Ovary (tissue), 7 donors: ENCODE measurements at regions not wholly inside any gene's neighbourhood (a gene's known extent, or its start where the extent isn't known, plus 50 kb on each side); places are given as distances from the start of the nearest gene placed in this dataset.

Experiments
- DNase-seq, 5 donors: peaks; one replicate each; pipeline ENCODE4 v3.0.0-alpha.2; 2019 to 2020
- H3K27ac ChIP-seq, 2 donors: fragments of 200-600 bp; one replicate each; pipeline versions ENCODE4 v1.5.1 to v1.8.0; 2019 to 2022
- H3K27me3 ChIP-seq: fragments of 200-600 bp; one replicate; pipeline ENCODE4 v1.8.0; 2022
- H3K36me3 ChIP-seq: fragments of 200-600 bp; sonication (generic); one replicate; pipeline ENCODE4 v1.5.1; 2019
- H3K4me1 ChIP-seq: one replicate; pipeline ENCODE4 v1.8.1; 2013; ENCODE audit warnings: mild to moderate bottlenecking, moderate library complexity; ENCODE audit not compliant: insufficient read depth
- H3K4me3 ChIP-seq: fragments of 200-600 bp; sonication (generic); one replicate; pipeline ENCODE4 v1.5.1; 2017
- H3K9me3 ChIP-seq, 2 donors: fragments of 200-600 bp in 1 of 2; sonication (generic) in 1 of 2; one replicate each; pipeline versions ENCODE4 v1.5.1 to v1.8.1; 2013 to 2019; ENCODE audit warnings: mild to moderate bottlenecking in 1 of 2, moderate library complexity in 1 of 2
- EP300 ChIP-seq: sonication (generic); formaldehyde crosslinking; IDR thresholded peaks from one replicate; pipeline ENCODE4 v1.6.1; 2017; ENCODE audit warnings: antibody characterized with exemption
- POLR2A ChIP-seq: fragments of 450-650 bp; IDR thresholded peaks from one replicate; pipeline ENCODE4 v1.6.1; 2017; ENCODE audit warnings: antibody characterized with exemption, mild to moderate bottlenecking, moderate library complexity
- WGBS, 3 donors: extraction: QIAGEN DNeasy Blood & Tissue Kit in 1 of 3; methylation state at CpG; one replicate each; pipeline versions ENCODE4 v1.1.5 to v1.1.7; 2013 to 2017; 5-methylcytosine and 5-hydroxymethylcytosine counted together
- intact Hi-C, 4 donors: fragments of 100-400 bp; cut with DNase I; formaldehyde crosslinking; loops; one replicate each; pipeline versions ENCODE4 v1.11.0 to v1.15.1; 2022 to 2023
- TF ChIP-seq, protein P1 (sequence below), 3 donors: fragments of 450-650 bp in 2 of 3; fragments of 200-600 bp in 1 of 3; IDR thresholded peaks; one replicate each; pipeline versions ENCODE4 v1.5.1 to v1.8.0; 2016 to 2022; ENCODE audit warnings: antibody characterized with exemption in 3 of 3, mild to moderate bottlenecking in 1 of 3
- donor health status: DM: no; HTN: no; CAD: no; lungs with moderate emphysema.
- donor health status: DM: no; HTN: no; CAD: no.
- donor health status: Bipolar disorder and iron deficiency.
- donor health status: DM: no; HTN: no; CAD: no.
- donor health status: DM: yes; HTN: yes; CAD: no.

DNA sequence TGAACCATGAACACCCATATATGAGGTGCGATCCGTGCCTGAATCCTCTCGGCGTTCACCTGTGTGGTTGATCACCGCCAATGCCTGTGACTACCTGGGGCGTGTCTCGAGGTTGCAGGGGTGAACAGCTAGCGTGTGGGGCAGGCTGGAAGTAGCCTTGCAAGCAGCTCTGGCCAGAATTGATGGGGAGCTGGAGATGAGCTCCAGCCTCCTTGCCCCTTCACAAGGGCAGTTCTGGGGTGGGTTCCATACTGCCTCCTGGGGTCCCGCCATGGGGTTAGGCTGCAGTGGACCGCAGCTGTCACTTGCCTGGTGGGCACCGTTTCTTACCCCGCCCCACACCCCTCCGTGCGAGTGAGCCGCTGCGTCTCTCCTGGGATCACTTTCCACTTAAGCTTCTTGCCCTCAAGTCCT, 154.5 kb upstream of the SOX1 start:
- WGBS, 3 donors = 92 to 95% (median 92%) methylated on average over 16 of the region's 16 CpGs
- H3K27me3 ChIP-seq = no peaks in the 10 kb centered on the region
- DNase-seq = peak in 1 of 5 donors; percentile 3
- H3K36me3 ChIP-seq = no peaks in the 10 kb centered on the region
- no peak overlapping the region for H3K27ac ChIP-seq
- H3K4me3 ChIP-seq = no peak overlapping the region
- H3K4me1 ChIP-seq = no peaks in the 10 kb centered on the region
- TF ChIP-seq, protein P1, sequence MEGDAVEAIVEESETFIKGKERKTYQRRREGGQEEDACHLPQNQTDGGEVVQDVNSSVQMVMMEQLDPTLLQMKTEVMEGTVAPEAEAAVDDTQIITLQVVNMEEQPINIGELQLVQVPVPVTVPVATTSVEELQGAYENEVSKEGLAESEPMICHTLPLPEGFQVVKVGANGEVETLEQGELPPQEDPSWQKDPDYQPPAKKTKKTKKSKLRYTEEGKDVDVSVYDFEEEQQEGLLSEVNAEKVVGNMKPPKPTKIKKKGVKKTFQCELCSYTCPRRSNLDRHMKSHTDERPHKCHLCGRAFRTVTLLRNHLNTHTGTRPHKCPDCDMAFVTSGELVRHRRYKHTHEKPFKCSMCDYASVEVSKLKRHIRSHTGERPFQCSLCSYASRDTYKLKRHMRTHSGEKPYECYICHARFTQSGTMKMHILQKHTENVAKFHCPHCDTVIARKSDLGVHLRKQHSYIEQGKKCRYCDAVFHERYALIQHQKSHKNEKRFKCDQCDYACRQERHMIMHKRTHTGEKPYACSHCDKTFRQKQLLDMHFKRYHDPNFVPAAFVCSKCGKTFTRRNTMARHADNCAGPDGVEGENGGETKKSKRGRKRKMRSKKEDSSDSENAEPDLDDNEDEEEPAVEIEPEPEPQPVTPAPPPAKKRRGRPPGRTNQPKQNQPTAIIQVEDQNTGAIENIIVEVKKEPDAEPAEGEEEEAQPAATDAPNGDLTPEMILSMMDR (IDR thresholded peaks at IDR 0.05) = no peak
- TF ChIP-seq EP300 (no peak), POLR2A (no peak)
- intact Hi-C loops = no loop called here
- H3K9me3 ChIP-seq = no peaks in the 10 kb centered on the region

DNA sequence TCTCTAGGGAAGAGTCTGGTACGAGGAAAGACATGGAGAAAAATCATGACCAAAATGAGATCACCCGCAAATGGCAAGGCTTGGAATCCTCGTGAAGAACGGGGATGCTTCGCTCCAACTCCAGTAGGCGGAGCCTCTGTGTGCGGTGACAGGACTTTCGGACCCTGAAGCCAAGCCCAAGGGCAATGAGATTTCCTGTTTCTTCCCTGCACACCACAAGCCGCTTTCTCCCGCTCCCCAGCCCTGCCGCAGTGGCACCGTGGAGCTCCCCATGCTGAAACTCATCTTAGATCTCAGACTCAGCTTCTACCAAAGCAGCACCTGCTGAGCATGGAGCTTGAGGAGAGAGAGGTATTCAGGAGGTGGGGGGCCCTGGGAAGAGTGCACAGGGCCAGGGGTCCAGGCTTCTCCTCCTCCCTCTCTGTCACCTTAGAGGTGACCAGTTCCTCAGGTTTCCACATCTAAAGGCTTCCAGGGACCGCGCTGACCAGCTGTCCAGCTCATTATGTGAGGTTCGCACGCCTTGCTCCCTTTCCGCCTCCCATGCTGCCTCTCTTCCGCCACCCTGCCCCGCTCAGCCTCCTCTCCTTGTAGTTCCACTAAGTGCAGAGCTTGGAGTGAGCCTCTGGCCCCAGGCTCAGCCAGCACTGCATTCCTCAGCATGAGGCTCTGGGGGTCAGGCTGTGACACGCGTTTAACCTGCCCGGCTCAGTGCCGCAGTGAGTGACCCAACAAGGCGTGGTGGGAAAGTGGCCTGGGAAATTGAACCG, 153.8 kb upstream of the SOX1 start:
- intact Hi-C loops = no loop called here
- Histone ChIP-seq H3K27ac (no peak overlapping the region), H3K9me3 (no peaks in the 10 kb centered on the region), H3K4me3 (no peak overlapping the region), H3K4me1 (no peaks in the 10 kb centered on the region), H3K36me3 (no peaks in the 10 kb centered on the region), H3K27me3 (no peaks in the 10 kb centered on the region)
- TF ChIP-seq POLR2A (no peak), EP300 (no peak)
- TF ChIP-seq, protein P1 (IDR thresholded peaks at IDR 0.05) = no peak
- DNase-seq = peak in 1 of 5 donors; percentile 13
- WGBS, 3 donors = 67 to 69% (median 69%) methylated on average over 25 of the region's 25 CpGs

DNA sequence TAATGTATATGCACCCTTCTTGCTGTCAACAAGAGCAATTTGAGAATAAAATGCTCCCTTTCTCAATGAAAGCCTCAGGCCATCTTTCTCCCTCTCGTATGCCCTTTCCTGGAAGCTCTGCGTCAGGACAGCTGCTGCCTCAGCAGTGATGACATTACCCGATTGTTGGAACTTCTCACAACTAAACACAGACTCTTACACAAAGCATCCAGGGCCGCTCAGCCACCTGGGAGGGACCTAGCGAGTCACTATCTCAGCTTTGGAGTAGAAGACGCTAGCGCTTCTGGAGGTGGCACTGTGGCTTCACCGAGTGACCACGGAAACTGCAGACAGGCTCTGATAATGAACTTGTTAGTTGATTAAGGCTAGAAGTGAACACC, 153.2 kb upstream of the SOX1 start:
- WGBS, 3 donors = 59 to 72% (median 65%) methylated on average over 9 of the region's 9 CpGs
- no peak for TF ChIP-seq EP300
- TF ChIP-seq, protein P1 (IDR thresholded peaks at IDR 0.05) = no peak
- no peak for TF ChIP-seq POLR2A
- intact Hi-C loops = no loop called here

DNA sequence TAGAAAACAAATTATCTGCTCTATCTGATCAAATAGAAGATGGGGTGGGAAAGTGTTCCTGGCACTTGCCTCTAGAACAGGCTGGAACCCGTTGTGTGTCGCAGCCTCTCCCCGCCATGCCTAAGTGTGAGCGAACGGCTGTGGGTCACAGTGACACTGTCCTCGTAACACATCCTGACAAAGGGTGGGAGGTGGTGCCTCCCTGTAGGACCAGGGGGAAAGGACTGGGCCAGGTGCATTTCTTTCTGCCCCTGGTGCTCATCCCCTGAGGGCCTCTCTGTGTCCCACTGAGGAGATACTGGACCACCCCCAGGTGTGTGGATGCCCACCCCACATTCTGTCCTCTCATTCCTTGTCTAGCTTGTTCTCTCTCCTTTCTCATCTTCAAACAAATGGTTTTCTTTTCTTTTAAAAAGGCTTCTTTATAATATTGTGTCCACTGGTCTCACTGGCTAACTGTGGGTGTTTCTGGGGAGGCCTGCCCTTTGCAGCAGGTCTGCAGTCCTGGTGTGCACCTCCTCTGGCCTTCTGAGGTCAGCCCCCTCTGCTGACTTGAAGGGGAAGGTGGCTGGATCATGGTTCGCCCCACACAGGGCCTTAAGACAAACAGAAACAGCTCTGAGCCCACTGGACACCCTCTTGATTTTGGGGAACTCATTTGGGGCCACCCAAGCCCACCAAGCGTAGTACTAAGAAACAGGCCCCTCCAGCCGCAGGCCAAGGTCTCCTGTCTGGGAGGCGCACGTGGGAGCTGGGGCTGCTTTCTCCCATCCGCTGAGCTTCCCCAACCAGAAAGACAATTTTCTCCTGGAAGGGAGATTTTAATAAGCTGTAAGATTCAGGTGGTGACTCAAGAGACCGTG, 152.5 kb upstream of the SOX1 start:
- H3K4me3 ChIP-seq = no peak overlapping the region
- peak in 1 of 5 donors; percentile 10 for DNase-seq
- no peaks in the 10 kb centered on the region for H3K9me3 ChIP-seq
- no peaks in the 10 kb centered on the region for H3K36me3 ChIP-seq
- H3K27me3 ChIP-seq = no peaks in the 10 kb centered on the region
- TF ChIP-seq EP300 (no peak), POLR2A (no peak)
- TF ChIP-seq, protein P1 (IDR thresholded peaks at IDR 0.05) = no peak
- no peak overlapping the region for H3K27ac ChIP-seq
- intact Hi-C loops = no loop called here
- WGBS, 3 donors = 72 to 85% (median 74%) methylated on average over 13 of the region's 13 CpGs
- H3K4me1 ChIP-seq = no peaks in the 10 kb centered on the region

More for the DNA sequence above, 153.2 kb upstream of the SOX1 start:
- Histone ChIP-seq H3K27ac (no peak overlapping the region), H3K36me3 (no peaks in the 10 kb centered on the region), H3K4me1 (no peaks in the 10 kb centered on the region), H3K27me3 (no peaks in the 10 kb centered on the region), H3K9me3 (no peaks in the 10 kb centered on the region), H3K4me3 (no peak overlapping the region)
- DNase-seq = peak in 1 of 5 donors; percentile 3
